Fibroblast of the conjunctiva (primary cell): ENCODE measurements at regions not wholly inside any gene's neighbourhood (a gene's known extent, or its start where the extent isn't known, plus 50 kb on each side); places are given as distances from the start of the nearest gene placed in this dataset.
"Not testable (repeated sequence)": the region's sequence is repeated elsewhere in the genome, so short reads cannot be mapped to it uniquely, and the experiment has no call there.

Source experiments
- DNase-seq: peaks from one replicate; pipeline ENCODE4 v3.0.0-alpha.2; 2010; ENCODE audit warnings: low read depth

DNA sequence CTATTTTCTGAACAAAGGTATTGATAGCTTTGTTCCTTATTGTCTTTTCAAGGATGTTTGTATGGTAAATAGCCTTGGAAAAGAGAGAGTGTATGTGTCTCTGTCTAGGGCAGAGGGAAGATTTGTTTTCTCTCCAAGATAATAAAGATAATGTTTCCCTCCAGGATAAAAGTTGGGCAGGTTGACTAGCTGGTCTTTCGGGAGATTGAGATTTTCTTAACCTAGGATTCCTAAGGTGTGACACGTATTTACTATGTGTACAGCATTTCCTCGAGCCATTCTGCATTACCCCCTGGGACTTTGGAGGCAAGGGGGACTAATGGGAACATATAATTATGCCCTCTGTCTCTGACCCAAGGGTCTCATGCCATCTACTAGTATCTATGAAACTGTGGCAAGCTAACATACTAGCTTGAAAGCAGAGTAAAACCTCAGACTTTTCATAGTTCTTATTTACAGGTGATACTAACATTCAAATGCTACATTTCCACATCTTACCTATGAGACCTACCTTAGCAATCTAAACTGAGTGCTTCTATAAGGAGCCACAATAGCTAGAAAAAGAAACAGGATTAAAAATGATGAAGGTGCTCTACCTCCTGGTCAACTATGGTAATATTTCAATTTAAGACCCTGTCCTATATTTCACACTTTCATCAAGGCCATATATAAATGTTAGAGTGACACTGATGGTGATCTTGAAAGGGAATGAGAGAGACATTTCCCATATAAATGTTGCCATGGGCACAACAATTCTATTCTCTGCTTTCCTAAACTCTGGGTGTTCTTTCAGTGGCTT lies 252.9 kb upstream of the CBLB start:
- DNase-seq = no peak

DNA sequence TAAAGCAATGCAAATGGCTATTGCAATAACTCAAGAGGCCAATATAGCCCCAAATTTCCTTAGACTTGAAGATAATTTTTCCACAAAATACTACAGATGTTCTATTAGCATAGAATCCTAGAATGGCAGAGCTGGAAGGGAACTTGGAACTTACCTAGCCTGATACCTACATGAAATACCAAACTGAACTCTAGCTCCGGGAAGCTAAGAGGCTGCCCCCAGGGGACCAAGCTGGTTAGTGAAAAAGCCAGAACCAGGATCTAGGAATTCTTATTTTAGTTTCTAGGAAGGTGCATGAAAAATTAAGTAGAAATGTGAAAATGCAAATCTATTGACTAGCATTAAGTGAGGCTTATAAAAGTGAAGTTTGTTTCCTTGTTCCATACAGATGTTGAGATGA lies 256.0 kb upstream of the CBLB start:
- no peak for DNase-seq

DNA sequence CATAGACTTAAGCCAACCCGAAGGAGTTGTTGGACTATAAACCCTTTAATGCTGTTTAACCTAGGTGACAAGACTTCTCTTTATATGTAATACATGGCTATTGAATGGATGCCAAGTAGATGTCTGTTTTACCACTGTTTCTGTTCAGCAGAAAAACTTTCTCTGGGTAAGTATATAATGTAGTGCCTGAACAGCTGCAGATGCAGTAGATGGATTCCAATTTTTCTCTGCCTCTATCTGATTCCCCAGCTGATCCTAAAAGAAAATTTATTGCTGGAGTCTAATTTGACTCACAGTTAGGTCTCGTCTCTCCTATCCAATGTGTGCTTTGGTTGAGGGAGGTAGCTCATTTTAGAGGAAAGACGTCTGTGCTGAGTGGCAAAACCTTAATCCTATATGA lies 256.5 kb upstream of the CBLB start:
- no peak for DNase-seq

- DNase-seq = no peak
These were observed 257.4 kb upstream of the CBLB start for GRCh38 chr3:106126067-106126845.

GRCh38 chr3:106126846-106127235 lies 258.0 kb upstream of the CBLB start:
- DNase-seq = no peak

- DNase-seq = no peak
These were observed 261.1 kb upstream of the CBLB start for GRCh38 chr3:106129939-106130338.

- no peak for DNase-seq
These were observed 261.8 kb upstream of the CBLB start for GRCh38 chr3:106130384-106131198.

- DNase-seq = no peak
These were observed 266.8 kb upstream of the CBLB start for GRCh38 chr3:106135451-106136160.

DNA sequence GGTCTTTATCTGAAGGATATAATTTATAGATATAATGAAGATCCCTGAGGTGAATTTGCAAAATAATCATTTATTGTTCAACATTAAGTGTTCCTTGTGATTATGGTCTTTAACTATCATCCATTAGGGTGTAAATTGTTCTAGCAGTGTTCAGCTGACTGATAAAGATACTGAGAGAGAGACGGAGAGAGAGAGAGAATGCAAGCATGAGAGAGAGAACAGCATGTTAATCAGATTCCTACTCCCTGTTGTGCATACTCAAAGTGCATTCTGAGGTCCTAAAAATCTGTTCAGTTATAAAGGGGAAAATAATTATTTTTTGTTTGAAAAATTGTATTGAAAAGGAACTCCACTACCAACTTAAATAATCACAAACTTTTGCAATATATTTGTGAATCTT lies 271.0 kb upstream of the CBLB start:
- DNase-seq = no peak

DNA sequence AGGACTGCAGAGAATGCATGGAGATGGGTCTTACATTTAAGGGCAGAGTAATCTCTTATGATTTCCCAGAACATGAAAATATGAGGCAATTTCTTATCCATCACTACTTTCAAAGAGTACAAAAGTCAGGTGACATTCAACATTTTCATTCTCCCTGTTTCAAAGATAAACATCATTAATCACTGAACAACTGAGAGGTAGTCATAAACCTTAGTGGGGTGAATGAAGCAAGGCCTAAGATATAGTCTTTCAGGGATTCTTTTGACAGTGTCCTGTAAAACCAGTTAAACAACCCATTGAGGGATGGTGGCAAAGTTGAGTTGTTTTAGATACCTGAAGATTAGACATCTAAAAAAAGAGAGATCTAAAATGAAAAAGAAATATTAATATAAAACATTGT lies 271.6 kb upstream of the CBLB start:
- no peak for DNase-seq

DNA sequence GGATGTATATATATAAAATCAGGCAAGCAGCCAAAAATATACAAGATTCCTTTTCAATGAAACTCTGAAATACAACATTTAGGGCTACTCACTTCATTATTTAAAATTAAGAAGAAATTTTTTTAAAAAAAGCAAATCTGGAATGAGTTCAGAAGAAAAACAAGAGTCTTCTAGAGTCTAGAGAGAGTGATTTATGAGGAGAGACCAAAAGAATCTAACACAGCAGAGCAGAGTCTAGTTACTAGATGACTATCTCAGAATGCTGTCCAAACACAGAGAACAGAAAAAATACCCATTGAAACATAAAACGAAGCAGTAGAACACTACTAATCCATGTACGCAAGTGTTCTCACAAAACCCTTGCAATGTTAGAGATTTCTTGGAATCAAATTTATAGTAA lies 275.2 kb upstream of the CBLB start:
- no peak for DNase-seq

DNA sequence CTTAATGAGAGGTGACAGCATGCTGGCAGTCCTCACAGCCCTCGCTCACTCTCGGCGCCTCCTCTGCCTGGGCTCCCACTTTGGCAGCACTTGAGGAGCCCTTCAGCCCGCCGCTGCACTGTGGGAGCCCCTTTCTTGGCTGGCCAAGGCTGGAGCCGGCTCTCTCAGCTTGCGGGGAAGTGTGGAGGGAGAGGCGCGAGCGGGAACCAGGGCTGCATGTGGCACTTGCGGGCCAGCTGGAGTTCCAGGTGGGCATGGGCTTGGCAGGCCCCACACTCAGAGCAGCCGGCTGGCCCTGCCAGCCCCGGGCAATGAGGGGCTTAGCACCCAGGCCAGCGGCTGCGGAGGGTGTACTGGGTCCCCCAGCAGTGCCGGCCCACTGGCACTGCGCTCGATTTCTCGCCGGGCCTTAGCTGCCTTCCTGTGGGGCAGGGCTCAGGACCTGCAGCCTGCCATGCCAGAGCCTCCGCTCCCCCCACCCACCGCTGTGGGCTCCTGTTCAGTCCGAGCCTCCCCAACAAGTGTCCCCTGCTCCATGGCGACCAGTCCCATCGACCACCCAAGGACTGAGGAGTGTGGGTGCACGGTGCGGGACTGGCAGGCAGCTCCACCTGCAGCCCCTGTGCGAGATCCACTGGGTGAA lies 279.7 kb upstream of the CBLB start:
- DNase-seq = not testable (repeated sequence)

DNA sequence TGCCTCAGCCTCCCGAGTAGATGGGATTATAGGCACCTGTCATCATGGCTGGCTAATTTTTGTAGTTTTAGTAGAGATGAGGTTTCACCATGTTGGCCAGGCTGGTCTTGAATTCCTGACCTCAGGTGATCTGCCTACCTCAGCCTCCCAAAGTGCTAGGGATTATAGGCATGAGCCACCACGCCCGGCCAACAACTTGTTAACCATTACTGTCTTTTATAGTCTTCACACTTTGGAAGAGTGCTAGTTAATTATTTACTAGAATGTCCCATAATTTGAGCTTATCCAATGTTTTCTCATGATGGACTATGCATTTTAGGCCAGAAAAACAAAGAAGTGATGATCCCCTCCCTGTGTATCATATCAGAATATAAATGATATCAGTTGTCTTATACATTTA lies 288.6 kb upstream of the CBLB start:
- DNase-seq = no peak

DNA sequence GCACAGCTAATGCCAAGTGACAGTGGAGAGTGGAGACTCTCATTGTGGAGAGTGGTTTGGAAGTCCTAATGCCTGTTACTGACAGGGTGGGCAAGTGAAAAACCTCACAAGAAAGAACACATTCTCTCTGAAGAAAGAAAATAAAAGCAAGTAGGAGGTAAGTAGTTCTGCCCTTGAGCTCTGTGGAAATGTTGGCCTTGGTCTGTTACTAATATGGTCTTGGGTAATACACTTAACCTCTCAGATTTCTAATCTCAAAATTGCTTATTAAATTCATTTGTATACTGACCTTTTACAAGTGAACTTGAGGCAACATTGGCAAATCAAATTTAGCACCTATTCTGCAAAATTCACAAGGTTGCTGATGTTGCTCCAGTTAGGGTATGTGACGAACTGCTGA lies 291.6 kb upstream of the CBLB start:
- DNase-seq = no peak

GRCh38 chr3:106161246-106161645 lies 292.4 kb upstream of the CBLB start:
- no peak for DNase-seq

GRCh38 chr3:106167728-106168127 lies 298.9 kb upstream of the CBLB start:
- no peak for DNase-seq

- no peak for DNase-seq
These were observed 300.3 kb upstream of the CBLB start for GRCh38 chr3:106168962-106169750.

- DNase-seq = no peak
These were observed 301.8 kb upstream of the CBLB start for GRCh38 chr3:106170636-106171035.

- DNase-seq = no peak
These were observed 303.3 kb upstream of the CBLB start for GRCh38 chr3:106172101-106172500.

GRCh38 chr3:106172780-106173179 lies 304.0 kb upstream of the CBLB start:
- DNase-seq = no peak

DNA sequence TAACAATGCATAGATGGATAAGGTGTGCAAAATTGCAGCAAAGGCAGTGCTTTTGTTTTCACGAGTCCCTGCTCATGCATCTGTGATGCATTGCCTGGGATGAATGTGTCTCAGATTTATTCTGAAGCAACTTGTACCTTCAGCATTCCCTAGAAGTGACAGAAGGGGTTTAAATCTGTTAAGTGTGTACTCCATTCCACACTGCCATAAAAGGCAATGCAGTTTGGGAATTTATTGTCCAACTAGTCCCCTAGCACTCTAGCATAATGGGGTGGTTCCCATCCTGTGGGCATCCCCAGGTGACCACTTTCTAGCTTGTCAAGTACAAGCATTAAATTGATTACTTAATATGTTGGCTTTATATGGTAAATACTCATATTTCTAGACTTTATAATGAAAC lies 306.5 kb upstream of the CBLB start:
- DNase-seq = no peak
